ENCODE measurements at regions not wholly inside any gene's neighbourhood (a gene's known extent, or its start where the extent isn't known, plus 50 kb on each side); places are given as distances from the start of the nearest gene placed in this dataset.
"Not testable (repeated sequence)": the region's sequence is repeated elsewhere in the genome, so short reads cannot be mapped to it uniquely, and the experiment has no call there.

- TF ChIP-seq, protein P1, sequence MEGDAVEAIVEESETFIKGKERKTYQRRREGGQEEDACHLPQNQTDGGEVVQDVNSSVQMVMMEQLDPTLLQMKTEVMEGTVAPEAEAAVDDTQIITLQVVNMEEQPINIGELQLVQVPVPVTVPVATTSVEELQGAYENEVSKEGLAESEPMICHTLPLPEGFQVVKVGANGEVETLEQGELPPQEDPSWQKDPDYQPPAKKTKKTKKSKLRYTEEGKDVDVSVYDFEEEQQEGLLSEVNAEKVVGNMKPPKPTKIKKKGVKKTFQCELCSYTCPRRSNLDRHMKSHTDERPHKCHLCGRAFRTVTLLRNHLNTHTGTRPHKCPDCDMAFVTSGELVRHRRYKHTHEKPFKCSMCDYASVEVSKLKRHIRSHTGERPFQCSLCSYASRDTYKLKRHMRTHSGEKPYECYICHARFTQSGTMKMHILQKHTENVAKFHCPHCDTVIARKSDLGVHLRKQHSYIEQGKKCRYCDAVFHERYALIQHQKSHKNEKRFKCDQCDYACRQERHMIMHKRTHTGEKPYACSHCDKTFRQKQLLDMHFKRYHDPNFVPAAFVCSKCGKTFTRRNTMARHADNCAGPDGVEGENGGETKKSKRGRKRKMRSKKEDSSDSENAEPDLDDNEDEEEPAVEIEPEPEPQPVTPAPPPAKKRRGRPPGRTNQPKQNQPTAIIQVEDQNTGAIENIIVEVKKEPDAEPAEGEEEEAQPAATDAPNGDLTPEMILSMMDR (conservative IDR thresholded peaks at IDR 0.05; ENCODE audit: low read depth, low read length): not testable (repeated sequence)
- not testable (repeated sequence) for TF ChIP-seq MAZ (IDR thresholded peaks at IDR 0.05; ENCODE audit: borderline replicate concordance, low read depth, low read length); RAD21 (IDR thresholded peaks at IDR 0.05; ENCODE audit: low read length); ELK1 (IDR thresholded peaks at IDR 0.05; ENCODE audit: borderline replicate concordance, low read depth, low read length); MAFK (IDR thresholded peaks at IDR 0.05; ENCODE audit: low read depth, low read length); POLR2A (IDR thresholded peaks at IDR 0.05; ENCODE audit: low read depth, low read length); CEBPB (IDR thresholded peaks at IDR 0.05; ENCODE audit: low read depth, low read length); SMC3 (IDR thresholded peaks at IDR 0.05; ENCODE audit: low read depth, low read length); RFX5 (IDR thresholded peaks at IDR 0.05; ENCODE audit: low read depth, low read length); BHLHE40 (IDR thresholded peaks at IDR 0.05; ENCODE audit: low read depth, low read length); NFE2L2 (IDR thresholded peaks at IDR 0.05; ENCODE audit: low read depth, low read length); RCOR1 (IDR thresholded peaks at IDR 0.05; ENCODE audit: insufficient replicate concordance, low read length); MXI1 (IDR thresholded peaks at IDR 0.05; ENCODE audit: borderline replicate concordance, low read depth, low read length)
- TF ChIP-seq, protein P2, sequence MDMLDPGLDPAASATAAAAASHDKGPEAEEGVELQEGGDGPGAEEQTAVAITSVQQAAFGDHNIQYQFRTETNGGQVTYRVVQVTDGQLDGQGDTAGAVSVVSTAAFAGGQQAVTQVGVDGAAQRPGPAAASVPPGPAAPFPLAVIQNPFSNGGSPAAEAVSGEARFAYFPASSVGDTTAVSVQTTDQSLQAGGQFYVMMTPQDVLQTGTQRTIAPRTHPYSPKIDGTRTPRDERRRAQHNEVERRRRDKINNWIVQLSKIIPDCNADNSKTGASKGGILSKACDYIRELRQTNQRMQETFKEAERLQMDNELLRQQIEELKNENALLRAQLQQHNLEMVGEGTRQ (IDR thresholded peaks at IDR 0.05; ENCODE audit: low read depth, low read length): not testable (repeated sequence)
Observed at GRCh38 chr16:22576506-22576905, 65.8 kb downstream of the NPIPB5 start.
